Tibial nerve (tissue), 3 donors: ENCODE measurements at regions not wholly inside any gene's neighbourhood (a gene's known extent, or its start where the extent isn't known, plus 50 kb on each side); places are given as distances from the start of the nearest gene placed in this dataset.

Experiments
- POLR2A ChIP-seq, 2 donors: fragments of 450-650 bp; IDR thresholded peaks; one replicate each; pipeline ENCODE4 v1.6.1; 2017; ENCODE audit warnings: antibody characterized with exemption in 2 of 2, mild to moderate bottlenecking in 2 of 2, moderate library complexity in 2 of 2
- TF ChIP-seq, protein P1 (sequence below), 5 experiments: fragments of 200-600 bp in 3 of 5; fragments of 450-650 bp in 2 of 5; sonication (generic) in 3 of 5; IDR thresholded peaks; one replicate each; pipeline ENCODE4 v1.5.1; 2016 to 2019; ENCODE audit warnings: antibody characterized with exemption in 5 of 5, mild to moderate bottlenecking in 3 of 5, moderate library complexity in 2 of 5

DNA sequence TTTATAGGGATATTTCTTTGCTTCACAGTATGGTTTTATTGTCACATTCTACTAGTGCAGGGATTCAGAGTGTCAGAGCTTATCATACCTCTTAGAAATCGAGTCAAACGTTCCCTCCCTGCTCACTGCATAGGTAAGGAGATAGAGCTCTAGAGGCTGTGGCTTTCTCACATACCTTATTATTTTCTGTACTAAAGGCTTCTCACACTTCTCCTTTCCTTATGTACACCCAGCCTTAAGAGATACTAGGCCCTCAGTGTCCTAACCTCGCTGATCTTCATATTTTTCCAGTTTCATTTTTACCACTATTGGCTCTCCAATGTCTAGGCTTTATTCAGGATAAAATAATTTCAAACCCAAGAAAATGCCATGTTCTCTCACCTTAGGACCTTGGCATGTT is 297.3 kb upstream of the RIOK2 start:
- no peak for TF ChIP-seq POLR2A (IDR thresholded peaks at IDR 0.05)
- TF ChIP-seq, protein P1, sequence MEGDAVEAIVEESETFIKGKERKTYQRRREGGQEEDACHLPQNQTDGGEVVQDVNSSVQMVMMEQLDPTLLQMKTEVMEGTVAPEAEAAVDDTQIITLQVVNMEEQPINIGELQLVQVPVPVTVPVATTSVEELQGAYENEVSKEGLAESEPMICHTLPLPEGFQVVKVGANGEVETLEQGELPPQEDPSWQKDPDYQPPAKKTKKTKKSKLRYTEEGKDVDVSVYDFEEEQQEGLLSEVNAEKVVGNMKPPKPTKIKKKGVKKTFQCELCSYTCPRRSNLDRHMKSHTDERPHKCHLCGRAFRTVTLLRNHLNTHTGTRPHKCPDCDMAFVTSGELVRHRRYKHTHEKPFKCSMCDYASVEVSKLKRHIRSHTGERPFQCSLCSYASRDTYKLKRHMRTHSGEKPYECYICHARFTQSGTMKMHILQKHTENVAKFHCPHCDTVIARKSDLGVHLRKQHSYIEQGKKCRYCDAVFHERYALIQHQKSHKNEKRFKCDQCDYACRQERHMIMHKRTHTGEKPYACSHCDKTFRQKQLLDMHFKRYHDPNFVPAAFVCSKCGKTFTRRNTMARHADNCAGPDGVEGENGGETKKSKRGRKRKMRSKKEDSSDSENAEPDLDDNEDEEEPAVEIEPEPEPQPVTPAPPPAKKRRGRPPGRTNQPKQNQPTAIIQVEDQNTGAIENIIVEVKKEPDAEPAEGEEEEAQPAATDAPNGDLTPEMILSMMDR (IDR thresholded peaks at IDR 0.05) = no peak
